ENCODE measurements at regions not wholly inside any gene's neighbourhood (a gene's known extent, or its start where the extent isn't known, plus 50 kb on each side); places are given as distances from the start of the nearest gene placed in this dataset.
A peak's percentile ranks its signal among the peaks of the same experiment; 100 is the strongest.

- no peaks in the 10 kb centered on the region for H3K27me3 ChIP-seq (replicated peaks in 1 of 2; ENCODE audit: control insufficient read depth in 2 of 2, extremely low read depth in 1 of 2, insufficient read depth in 2 of 2, low read length in 1 of 2)
- no peaks in the 10 kb centered on the region for H3K9me3 ChIP-seq
- POLR2A ChIA-PET = interaction anchor here in 1 of 2 donors (0.7 kb wide), 1 partner anchor 13 kb away, joined by 3 read pairs; no protein-coding TSS in a partner anchor
- no peaks in the 10 kb centered on the region for H3K36me3 Mint-ChIP-seq
- DNase-seq (no peak), ATAC-seq (replicated peaks in 1 of 4) (no peak)
- H3K9me3 Mint-ChIP-seq = peaks cover 2 to 6% (median 3%) of the 10 kb centered on the region in 3 donors
- H3K27ac Mint-ChIP-seq = no peak overlapping the region
- no peak overlapping the region for H3K4me3 ChIP-seq (ENCODE audit: control insufficient read depth in 1 of 2, extremely low read depth in 1 of 2, low read length in 1 of 2)
- WGBS (ENCODE audit: insufficient coverage) = 98% methylated on average over 17 of the region's 18 CpGs
- CTCF ChIA-PET = no interaction called here
- no peak overlapping the region for H3K4me3 Mint-ChIP-seq
- H3K4me1 Mint-ChIP-seq = no peaks in the 10 kb centered on the region
- H3K27me3 Mint-ChIP-seq = peaks cover 0 to 5% of the 10 kb centered on the region in 2 donors
- H3K27ac ChIP-seq (ENCODE audit: low read length) = no peak overlapping the region
- H3K4me1 ChIP-seq (ENCODE audit: control insufficient read depth in 1 of 2, extremely low read depth in 1 of 2, insufficient read depth in 2 of 2, low read length in 2 of 2) = no peaks in the 10 kb centered on the region
- H3K36me3 ChIP-seq (ENCODE audit: control insufficient read depth in 2 of 2, extremely low read depth in 1 of 2, insufficient read depth in 1 of 2, low read length in 1 of 2) = no peaks in the 10 kb centered on the region
Observed at GRCh38 chr7:69482676-69483075, 115.6 kb upstream of the AUTS2 start.

GRCh38 chr7:69489533-69489932, 108.7 kb upstream of the AUTS2 start:
- no peaks in the 10 kb centered on the region for H3K36me3 ChIP-seq (ENCODE audit: control insufficient read depth in 2 of 2, extremely low read depth in 1 of 2, insufficient read depth in 1 of 2, low read length in 1 of 2)
- H3K4me1 ChIP-seq (ENCODE audit: control insufficient read depth in 1 of 2, extremely low read depth in 1 of 2, insufficient read depth in 2 of 2, low read length in 2 of 2) = no peaks in the 10 kb centered on the region
- H3K27ac Mint-ChIP-seq = no peak overlapping the region
- WGBS (ENCODE audit: insufficient coverage) = no CpG with 5 or more reads among the region's 3 CpGs
- no peak for ATAC-seq (replicated peaks in 1 of 4)
- ChIA-PET CTCF (no interaction called here), POLR2A (no interaction called here)
- no peak overlapping the region for H3K27ac ChIP-seq (ENCODE audit: low read length)
- H3K4me1 Mint-ChIP-seq = no peaks in the 10 kb centered on the region
- H3K4me3 Mint-ChIP-seq = no peak overlapping the region
- H3K9me3 Mint-ChIP-seq = no peaks in the 10 kb centered on the region
- no peaks in the 10 kb centered on the region for H3K36me3 Mint-ChIP-seq
- no peak for DNase-seq
- no peaks in the 10 kb centered on the region for H3K27me3 ChIP-seq (replicated peaks in 1 of 2; ENCODE audit: control insufficient read depth in 2 of 2, extremely low read depth in 1 of 2, insufficient read depth in 2 of 2, low read length in 1 of 2)
- H3K27me3 Mint-ChIP-seq = peaks cover 0 to 8% of the 10 kb centered on the region in 2 donors
- H3K4me3 ChIP-seq (ENCODE audit: control insufficient read depth in 1 of 2, extremely low read depth in 1 of 2, low read length in 1 of 2) = no peak overlapping the region
- no peaks in the 10 kb centered on the region for H3K9me3 ChIP-seq

DNA sequence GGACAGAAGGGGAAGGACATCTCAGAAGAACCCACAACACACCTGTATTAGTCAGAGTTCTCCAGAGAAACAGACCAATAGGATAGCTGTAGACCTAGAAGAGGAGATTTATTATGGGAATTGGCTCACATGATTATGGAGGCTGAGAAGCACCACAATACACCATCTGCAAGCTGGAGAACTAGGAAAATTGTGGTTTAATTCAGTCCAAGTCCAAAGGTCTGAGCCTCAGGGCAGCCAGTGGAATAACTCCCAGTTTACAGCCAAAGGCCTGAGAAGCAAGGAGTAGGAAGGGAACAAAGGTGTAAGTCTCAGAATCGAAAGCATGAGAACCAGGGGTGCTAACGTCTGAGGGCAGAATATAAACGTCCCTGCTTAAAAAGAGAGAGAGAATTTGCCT, 99.6 kb upstream of the AUTS2 start:
- no peaks in the 10 kb centered on the region for H3K4me1 ChIP-seq (ENCODE audit: control insufficient read depth in 1 of 2, extremely low read depth in 1 of 2, insufficient read depth in 2 of 2, low read length in 2 of 2)
- ChIA-PET CTCF (no interaction called here), POLR2A (interaction anchor here in 1 of 2 donors (0.8 kb wide), 1 partner anchor 959 kb away, joined by 4 read pairs; no protein-coding TSS in a partner anchor)
- H3K4me3 ChIP-seq (ENCODE audit: control insufficient read depth in 1 of 2, extremely low read depth in 1 of 2, low read length in 1 of 2) = no peak overlapping the region
- peaks cover 10 to 20% (median 12%) of the 10 kb centered on the region in 3 donors for H3K9me3 Mint-ChIP-seq
- no peak overlapping the region for H3K4me3 Mint-ChIP-seq
- DNase-seq (no peak), ATAC-seq (replicated peaks in 1 of 4) (no peak)
- H3K27me3 Mint-ChIP-seq = peaks cover 0 to 3% of the 10 kb centered on the region in 2 donors
- no peak overlapping the region for H3K27ac Mint-ChIP-seq
- no peaks in the 10 kb centered on the region for H3K36me3 Mint-ChIP-seq
- H3K4me1 Mint-ChIP-seq = no peaks in the 10 kb centered on the region
- H3K27ac ChIP-seq (ENCODE audit: low read length) = no peak overlapping the region
- WGBS (ENCODE audit: insufficient coverage) = 80% methylated on average over 1 of the region's 3 CpGs
- H3K27me3 ChIP-seq (replicated peaks in 1 of 2; ENCODE audit: control insufficient read depth in 2 of 2, extremely low read depth in 1 of 2, insufficient read depth in 2 of 2, low read length in 1 of 2) = peaks cover 0 to 2% of the 10 kb centered on the region in 2 experiments
- no peaks in the 10 kb centered on the region for H3K36me3 ChIP-seq (ENCODE audit: control insufficient read depth in 2 of 2, extremely low read depth in 1 of 2, insufficient read depth in 1 of 2, low read length in 1 of 2)
- no peaks in the 10 kb centered on the region for H3K9me3 ChIP-seq

GRCh38 chr7:69502358-69502757, 95.9 kb upstream of the AUTS2 start:
- no peaks in the 10 kb centered on the region for H3K9me3 ChIP-seq
- DNase-seq (no peak), ATAC-seq (replicated peaks in 1 of 4) (no peak)
- no peaks in the 10 kb centered on the region for H3K27me3 Mint-ChIP-seq
- no peaks in the 10 kb centered on the region for H3K36me3 ChIP-seq (ENCODE audit: control insufficient read depth in 2 of 2, extremely low read depth in 1 of 2, insufficient read depth in 1 of 2, low read length in 1 of 2)
- no peak overlapping the region for H3K4me3 ChIP-seq (ENCODE audit: control insufficient read depth in 1 of 2, extremely low read depth in 1 of 2, low read length in 1 of 2)
- H3K27me3 ChIP-seq (replicated peaks in 1 of 2; ENCODE audit: control insufficient read depth in 2 of 2, extremely low read depth in 1 of 2, insufficient read depth in 2 of 2, low read length in 1 of 2) = peaks cover 0 to 2% of the 10 kb centered on the region in 2 experiments
- no peaks in the 10 kb centered on the region for H3K4me1 ChIP-seq (ENCODE audit: control insufficient read depth in 1 of 2, extremely low read depth in 1 of 2, insufficient read depth in 2 of 2, low read length in 2 of 2)
- POLR2A ChIA-PET = no interaction called here
- no peak overlapping the region for H3K27ac ChIP-seq (ENCODE audit: low read length)
- CTCF ChIA-PET = no interaction called here
- no peaks in the 10 kb centered on the region for H3K36me3 Mint-ChIP-seq
- H3K4me1 Mint-ChIP-seq = no peaks in the 10 kb centered on the region
- WGBS (ENCODE audit: insufficient coverage) = 67% methylated on average over 1 of the region's 3 CpGs
- H3K27ac Mint-ChIP-seq = no peak overlapping the region
- no peak overlapping the region for H3K4me3 Mint-ChIP-seq
- H3K9me3 Mint-ChIP-seq = peaks cover 9 to 20% (median 12%) of the 10 kb centered on the region in 3 donors

- CTCF ChIA-PET = interaction anchor here in 1 of 2 donors (0.5 kb wide), 1 partner anchor 1725 kb away, joined by 4 read pairs; no protein-coding TSS in a partner anchor
- no peak overlapping the region for H3K27ac Mint-ChIP-seq
- no peak overlapping the region for H3K4me3 ChIP-seq (ENCODE audit: control insufficient read depth in 1 of 2, extremely low read depth in 1 of 2, low read length in 1 of 2)
- peaks cover 1 to 8% (median 4%) of the 10 kb centered on the region in 3 donors for H3K9me3 Mint-ChIP-seq
- no peaks in the 10 kb centered on the region for H3K27me3 Mint-ChIP-seq
- no peak overlapping the region for H3K27ac ChIP-seq (ENCODE audit: low read length)
- DNase-seq = no peak
- no CpG with 5 or more reads among the region's 8 CpGs for WGBS (ENCODE audit: insufficient coverage)
- no peaks in the 10 kb centered on the region for H3K36me3 Mint-ChIP-seq
- H3K36me3 ChIP-seq (ENCODE audit: control insufficient read depth in 2 of 2, extremely low read depth in 1 of 2, insufficient read depth in 1 of 2, low read length in 1 of 2) = no peaks in the 10 kb centered on the region
- no peak overlapping the region for H3K4me3 Mint-ChIP-seq
- no peaks in the 10 kb centered on the region for H3K9me3 ChIP-seq
- POLR2A ChIA-PET = no interaction called here
- H3K4me1 ChIP-seq (ENCODE audit: control insufficient read depth in 1 of 2, extremely low read depth in 1 of 2, insufficient read depth in 2 of 2, low read length in 2 of 2) = no peaks in the 10 kb centered on the region
- H3K27me3 ChIP-seq (replicated peaks in 1 of 2; ENCODE audit: control insufficient read depth in 2 of 2, extremely low read depth in 1 of 2, insufficient read depth in 2 of 2, low read length in 1 of 2) = peaks cover 0 to 2% of the 10 kb centered on the region in 2 experiments
- peak in 1 of 4 experiments; percentile 4 for ATAC-seq (replicated peaks in 1 of 4)
- no peaks in the 10 kb centered on the region for H3K4me1 Mint-ChIP-seq
Observed at GRCh38 chr7:69504733-69505420, 93.4 kb upstream of the AUTS2 start.

DNA sequence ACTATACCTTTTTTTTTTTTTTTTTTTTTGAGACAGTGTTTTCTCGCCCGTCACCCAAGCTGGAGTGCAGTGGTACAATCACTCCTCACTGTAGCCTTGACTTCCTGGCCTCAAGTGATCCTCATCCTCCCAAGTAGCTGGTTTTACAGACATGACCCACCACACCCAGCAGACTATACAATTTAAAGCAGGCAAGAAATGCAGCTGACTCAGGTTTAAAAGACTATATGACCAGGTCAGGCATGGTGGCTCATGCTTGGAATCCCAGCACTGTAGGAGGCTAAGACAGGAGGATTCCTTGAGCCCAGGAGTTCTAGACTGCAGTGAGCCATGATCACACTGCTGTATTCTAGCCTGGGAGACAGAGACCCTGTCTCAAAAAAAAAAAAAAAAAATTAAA, 89.5 kb upstream of the AUTS2 start:
- H3K36me3 Mint-ChIP-seq = no peaks in the 10 kb centered on the region
- H3K27ac Mint-ChIP-seq = no peak overlapping the region

More for the DNA sequence above, 89.5 kb upstream of the AUTS2 start:
- whole genome bisulfite sequencing (ENCODE audit: insufficient coverage) = 90% methylated on average over 2 of the region's 2 CpGs
- Histone ChIP-seq H3K27ac (ENCODE audit: low read length) (no peak overlapping the region), H3K9me3 (no peaks in the 10 kb centered on the region), H3K4me3 (ENCODE audit: control insufficient read depth in 1 of 2, extremely low read depth in 1 of 2, low read length in 1 of 2) (no peak overlapping the region), H3K36me3 (ENCODE audit: control insufficient read depth in 2 of 2, extremely low read depth in 1 of 2, insufficient read depth in 1 of 2, low read length in 1 of 2) (no peaks in the 10 kb centered on the region), H3K27me3 (replicated peaks in 1 of 2; ENCODE audit: control insufficient read depth in 2 of 2, extremely low read depth in 1 of 2, insufficient read depth in 2 of 2, low read length in 1 of 2) (no peaks in the 10 kb centered on the region), H3K4me1 (ENCODE audit: control insufficient read depth in 1 of 2, extremely low read depth in 1 of 2, insufficient read depth in 2 of 2, low read length in 2 of 2) (no peaks in the 10 kb centered on the region)
- Mint-ChIP-seq H3K4me1 (no peaks in the 10 kb centered on the region), H3K9me3 (peaks cover 0 to 4% (median 1%) of the 10 kb centered on the region in 3 donors), H3K27me3 (no peaks in the 10 kb centered on the region), H3K4me3 (no peak overlapping the region)
- CTCF ChIA-PET = interaction anchor here (0.6 kb wide), 3 partner anchors 54 to 1206 kb away, joined by 3 to 4 read pairs (median 3); no protein-coding TSS in a partner anchor
- DNase-seq (no peak), ATAC-seq (replicated peaks in 1 of 4) (no peak)
- POLR2A ChIA-PET = interaction anchor here in 1 of 2 donors (0.6 kb wide), 1 partner anchor 12 kb away, joined by 10 read pairs; no protein-coding TSS in a partner anchor
